Activated CD8-positive, alpha-beta memory T cell treated with anti-CD3 and anti-CD28 coated beads for 36 hours (primary cell): ENCODE measurements at regions not wholly inside any gene's neighbourhood (a gene's known extent, or its start where the extent isn't known, plus 50 kb on each side); places are given as distances from the start of the nearest gene placed in this dataset.
"Not testable (repeated sequence)": the region's sequence is repeated elsewhere in the genome, so short reads cannot be mapped to it uniquely, and the experiment has no call there.

Experiments used
- CTCF ChIA-PET: fragments of 350-600 bp; sonication (Branson Sonifier 250); formaldehyde crosslinking; loops from one replicate; lab custom pipeline; 2021; ENCODE audit warnings: antibody characterized with exemption; lab: Charles Lee
- POLR2A ChIA-PET: fragments of 350-600 bp; sonication (Branson Sonifier 250); formaldehyde crosslinking; loops from one replicate; lab custom pipeline; 2021; ENCODE audit warnings: antibody characterized with exemption; lab: Charles Lee

- POLR2A ChIA-PET, result no interaction called here
- CTCF ChIA-PET, result no interaction called here
Observed at GRCh38 chr9:106025453-106025852, 331.1 kb downstream of the TMEM38B start.

DNA sequence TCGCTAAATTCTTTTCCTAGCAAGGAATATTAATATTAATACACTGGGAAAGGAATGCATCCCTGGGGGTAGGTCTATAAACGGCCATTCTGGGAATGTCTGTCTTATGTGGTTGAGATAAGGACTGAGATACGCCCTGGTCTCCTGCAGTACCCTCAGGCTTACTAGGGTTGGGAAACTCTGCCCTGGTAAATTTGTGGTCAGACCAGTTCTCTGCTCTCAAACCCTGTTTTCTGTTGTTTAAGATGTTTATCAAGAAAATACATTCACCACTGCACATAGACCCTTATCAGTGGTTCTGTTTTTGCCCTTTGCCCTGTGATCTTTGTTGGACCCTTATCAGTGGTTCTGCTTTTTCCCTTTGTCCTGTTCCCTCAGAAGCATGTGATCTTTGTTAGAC, 335.8 kb downstream of the TMEM38B start:
- CTCF ChIA-PET, POLR2A ChIA-PET: not testable (repeated sequence)

GRCh38 chr9:106032978-106033377, 338.6 kb downstream of the TMEM38B start:
- ChIA-PET POLR2A (no interaction called here), CTCF (no interaction called here)

- CTCF ChIA-PET, result no interaction called here
Observed at GRCh38 chr9:106035806-106036205, 341.5 kb downstream of the TMEM38B start.

DNA sequence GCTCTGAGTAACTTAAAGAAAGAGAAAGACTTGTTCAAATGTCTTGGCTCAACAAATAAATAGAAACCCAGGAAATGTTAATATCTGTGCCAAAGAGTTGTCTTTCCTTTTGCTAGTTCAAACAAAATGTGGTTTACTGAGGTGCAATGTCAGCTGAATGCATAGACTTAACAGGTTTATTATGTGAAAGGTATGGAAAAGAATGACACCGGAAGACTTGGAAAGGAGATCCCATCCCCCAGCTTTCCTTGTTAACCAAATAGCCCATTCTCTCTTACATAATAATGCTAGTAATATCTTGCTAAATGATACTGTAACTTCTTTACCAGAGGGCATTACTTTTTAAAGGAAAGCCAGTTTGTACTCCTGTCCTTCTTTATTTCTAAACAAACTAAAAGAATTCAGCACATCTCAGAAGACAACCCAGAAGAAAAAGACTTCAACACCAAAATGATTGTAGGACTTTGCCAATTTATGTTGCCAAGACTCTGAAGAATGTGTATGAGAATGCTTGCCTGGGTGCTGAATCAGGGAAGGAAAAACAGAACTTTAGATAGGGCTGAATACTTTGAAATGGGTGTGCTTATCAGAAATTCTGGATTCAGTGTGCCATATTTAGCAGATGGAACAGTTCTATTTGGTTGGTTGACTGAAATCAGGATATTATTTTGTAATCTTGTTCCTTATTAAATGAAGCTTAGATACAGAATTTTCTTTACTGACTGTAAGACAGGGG, 344.1 kb downstream of the TMEM38B start:
- ChIA-PET CTCF (no interaction called here), POLR2A (no interaction called here)

More at GRCh38 chr9:106035806-106036205, 341.5 kb downstream of the TMEM38B start:
- POLR2A ChIA-PET, result no interaction called here

DNA sequence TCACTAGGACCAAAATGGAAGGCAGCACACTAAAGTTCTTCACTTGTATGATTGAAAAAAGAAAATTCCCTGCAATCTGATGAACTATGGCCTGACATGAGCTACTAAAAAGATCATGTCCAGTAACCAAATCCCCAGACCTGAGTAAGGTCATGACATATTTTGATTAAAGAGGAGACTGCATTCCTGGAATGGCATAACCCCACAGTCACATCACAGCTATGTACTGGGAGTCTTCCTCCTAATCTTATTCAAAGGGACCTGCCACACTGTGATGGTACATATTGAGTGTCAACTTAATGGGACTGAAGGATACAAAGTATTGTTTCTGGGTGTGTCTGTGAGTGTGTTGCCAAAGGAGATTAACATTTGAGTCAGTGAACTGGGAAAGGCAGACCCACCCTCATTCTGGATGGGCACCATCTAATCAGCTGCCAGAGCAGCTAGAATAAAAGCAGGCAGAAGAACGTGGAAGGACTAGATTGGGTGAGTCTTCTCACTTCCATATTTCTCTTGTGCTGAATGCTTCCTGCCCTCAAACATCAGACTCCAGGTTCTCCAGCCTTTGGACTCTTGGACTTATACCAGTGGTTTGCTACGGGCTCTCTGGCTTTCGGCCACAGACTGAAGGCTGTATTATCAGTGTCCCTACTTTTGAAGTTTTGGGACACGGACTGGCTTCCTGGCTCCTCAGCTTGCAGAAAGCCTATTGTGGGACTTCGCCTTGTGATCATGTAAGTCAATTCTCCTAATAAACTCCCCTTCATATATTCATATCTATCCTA, 345.0 kb downstream of the TMEM38B start:
- ChIA-PET POLR2A (no interaction called here), CTCF (no interaction called here)

- CTCF ChIA-PET, result not testable (repeated sequence)
Observed at GRCh38 chr9:106041920-106042319, 347.6 kb downstream of the TMEM38B start.

GRCh38 chr9:106051545-106051944, 357.2 kb downstream of the TMEM38B start:
- ChIA-PET CTCF (no interaction called here), POLR2A (no interaction called here)

More at GRCh38 chr9:106041920-106042319, 347.6 kb downstream of the TMEM38B start:
- POLR2A ChIA-PET, result not testable (repeated sequence)

- ChIA-PET CTCF (no interaction called here), POLR2A (no interaction called here)
Observed at GRCh38 chr9:106052166-106052565, 357.8 kb downstream of the TMEM38B start.

DNA sequence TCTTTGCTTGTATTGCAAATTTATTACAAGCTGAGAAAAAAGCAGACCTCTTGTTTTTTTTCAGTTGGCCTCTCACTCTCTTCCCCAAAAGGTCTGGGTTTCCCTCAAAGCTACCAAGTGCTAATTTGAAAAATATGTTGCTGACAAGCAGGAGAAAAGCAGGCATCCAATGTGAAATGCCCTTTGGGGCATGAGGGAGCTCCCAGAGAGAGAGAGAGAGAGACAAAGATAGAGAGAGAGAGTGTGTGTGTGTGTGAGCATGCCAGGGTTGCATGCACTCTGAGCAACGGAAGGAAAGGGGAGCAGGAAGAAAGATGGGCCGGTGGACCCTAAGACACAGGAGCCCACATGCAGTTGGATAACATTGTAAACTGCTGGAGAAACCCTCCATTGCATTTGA, 358.4 kb downstream of the TMEM38B start:
- ChIA-PET CTCF (no interaction called here), POLR2A (no interaction called here)

- POLR2A ChIA-PET, result no interaction called here
- CTCF ChIA-PET, result no interaction called here
Observed at GRCh38 chr9:106056328-106056727, 362.0 kb downstream of the TMEM38B start.

DNA sequence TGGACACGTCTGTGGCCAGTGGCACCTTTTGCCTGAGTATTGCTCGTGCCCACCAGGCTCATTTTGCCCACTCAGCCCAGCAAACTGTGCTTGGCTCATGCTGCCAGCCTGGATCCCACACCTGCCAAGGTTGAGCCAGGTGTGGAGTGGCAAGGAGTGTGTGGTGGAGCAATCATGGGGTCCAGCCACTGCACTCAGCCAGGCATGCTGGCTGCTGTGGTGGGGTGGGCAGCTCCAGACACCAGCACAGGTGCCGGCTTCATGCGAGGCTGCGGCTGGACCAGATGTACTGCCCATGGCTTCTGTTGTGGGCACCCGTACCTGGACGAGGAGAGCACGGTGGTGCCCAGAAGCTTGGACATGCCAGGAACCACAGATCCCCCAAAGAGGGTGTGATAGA, 364.1 kb downstream of the TMEM38B start:
- ChIA-PET POLR2A (no interaction called here), CTCF (no interaction called here)

- ChIA-PET POLR2A (no interaction called here), CTCF (no interaction called here)
Observed at GRCh38 chr9:106059886-106060285, 365.5 kb downstream of the TMEM38B start.

DNA sequence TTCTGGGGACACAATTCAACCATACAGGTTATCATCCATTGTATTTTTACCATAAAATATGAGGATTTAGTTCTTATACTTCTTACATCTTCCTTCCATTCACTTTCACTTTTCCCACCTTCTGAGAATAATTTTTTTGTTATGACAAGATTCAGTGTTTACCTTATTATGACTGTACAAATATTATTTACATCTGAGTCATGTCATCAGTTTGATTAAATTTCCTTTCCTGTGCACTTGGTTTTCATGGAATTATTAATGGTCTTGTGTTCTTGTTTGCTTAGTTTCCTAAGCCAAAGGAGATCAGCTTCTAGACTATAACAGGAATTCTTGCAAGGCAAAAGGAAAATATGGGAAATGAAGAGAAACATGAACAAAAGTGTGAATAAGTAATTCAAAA, 366.5 kb downstream of the TMEM38B start:
- ChIA-PET POLR2A (no interaction called here), CTCF (no interaction called here)

DNA sequence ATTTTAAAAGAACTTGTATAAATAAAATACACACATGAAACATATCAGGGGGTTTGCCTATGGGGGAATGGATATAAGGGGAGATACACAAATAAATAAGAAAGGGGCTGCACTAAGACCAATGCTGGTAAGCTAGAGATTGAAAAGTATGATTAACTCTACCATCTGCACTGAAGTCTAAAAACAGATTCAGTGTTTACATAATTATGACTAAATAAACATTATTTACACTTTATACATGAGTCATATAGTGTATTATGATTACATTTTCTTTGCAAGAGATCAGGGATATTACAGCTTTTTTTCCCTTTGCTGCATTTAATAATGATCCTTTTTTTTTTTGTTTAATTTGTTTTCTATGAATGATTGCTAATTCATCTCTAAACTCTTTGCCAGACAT, 367.9 kb downstream of the TMEM38B start:
- POLR2A ChIA-PET, result no interaction called here
- CTCF ChIA-PET, result no interaction called here

DNA sequence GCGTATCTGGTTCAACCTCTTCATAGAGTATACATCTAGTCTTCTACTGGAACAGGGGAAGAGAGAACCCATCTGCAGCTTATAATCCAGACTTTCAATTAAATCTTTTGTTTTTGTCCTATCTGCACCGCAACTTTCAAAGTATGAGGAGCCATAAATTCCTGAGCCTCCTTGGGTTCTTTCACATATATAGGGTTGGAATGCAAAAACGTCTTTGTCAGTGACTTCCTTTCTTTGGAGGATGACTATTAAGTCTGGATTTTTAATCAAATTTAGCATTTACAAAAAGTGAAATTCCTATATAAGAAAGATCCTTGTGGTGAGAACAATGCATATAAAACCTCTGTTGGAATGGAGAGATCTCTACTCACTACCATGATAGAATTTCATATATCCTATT, 370.8 kb downstream of the TMEM38B start:
- ChIA-PET CTCF (no interaction called here), POLR2A (no interaction called here)

DNA sequence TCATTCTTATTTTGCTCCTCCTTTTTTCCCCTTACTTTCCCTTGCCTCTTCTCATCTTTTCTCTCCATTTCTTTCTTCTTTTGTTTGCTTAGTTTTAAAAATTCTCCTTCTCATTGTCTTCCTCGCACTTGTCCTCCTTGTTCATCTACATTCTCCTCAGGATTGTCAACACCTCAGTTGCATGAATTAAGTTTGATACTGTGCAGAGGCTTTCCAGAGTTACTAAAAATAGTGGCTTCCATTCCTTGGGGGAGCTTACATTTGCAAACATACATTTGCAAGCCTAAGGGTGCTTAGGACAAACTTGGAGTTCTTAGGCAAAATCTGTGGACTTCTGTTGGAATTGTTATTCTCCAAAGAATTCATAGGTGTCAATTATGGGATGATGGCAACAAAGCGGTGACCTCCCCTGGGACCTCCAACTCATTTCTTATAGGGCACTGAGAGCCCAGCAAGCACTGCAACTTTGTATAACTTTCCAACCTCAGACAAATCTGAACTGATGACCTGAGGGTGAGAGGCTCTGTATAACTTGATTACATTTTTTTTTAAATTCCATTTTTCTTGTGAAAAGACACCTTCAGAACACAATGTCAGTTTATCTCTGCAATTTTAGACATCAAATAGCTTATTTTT, 371.4 kb downstream of the TMEM38B start:
- CTCF ChIA-PET, result no interaction called here
- POLR2A ChIA-PET, result no interaction called here

DNA sequence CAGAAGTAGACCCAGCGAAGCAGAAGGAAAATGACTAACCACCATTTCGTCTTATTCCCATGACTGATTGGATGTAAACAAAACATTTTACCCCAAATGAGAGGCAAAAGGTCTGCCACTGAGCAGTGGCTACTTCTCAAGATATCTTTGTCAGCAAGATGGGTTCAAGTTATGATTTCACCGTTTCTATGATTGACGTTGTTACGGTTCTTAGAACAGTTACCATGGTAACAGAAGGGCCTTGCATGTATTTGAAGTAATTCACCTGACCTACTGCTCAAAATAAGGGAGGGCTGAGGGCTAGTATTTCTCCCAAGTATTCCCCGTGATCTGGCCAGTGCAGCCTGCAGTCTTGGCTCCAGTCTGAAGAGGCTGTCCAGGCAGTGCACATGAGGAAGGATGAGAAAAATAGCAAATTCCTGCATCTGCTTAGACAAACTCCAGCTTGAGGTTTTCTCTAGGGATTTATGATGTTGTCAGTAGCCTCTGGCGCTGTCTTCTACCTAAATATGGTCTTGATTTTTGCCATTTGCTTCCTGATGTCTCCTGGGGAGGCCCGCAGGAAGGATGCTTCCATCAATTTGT, 372.7 kb downstream of the TMEM38B start:
- POLR2A ChIA-PET, result no interaction called here
- CTCF ChIA-PET, result no interaction called here

GRCh38 chr9:106069241-106069640, 374.9 kb downstream of the TMEM38B start:
- ChIA-PET CTCF (interaction anchor here (0.6 kb wide), 1 partner anchor 25 kb away, joined by 3 read pairs; no protein-coding TSS in a partner anchor), POLR2A (no interaction called here)

GRCh38 chr9:106072421-106072820, 378.1 kb downstream of the TMEM38B start:
- CTCF ChIA-PET, result no interaction called here
- POLR2A ChIA-PET, result no interaction called here
